ENCODE measurements at regions not wholly inside any gene's neighbourhood (a gene's known extent, or its start where the extent isn't known, plus 50 kb on each side); places are given as distances from the start of the nearest gene placed in this dataset.

- Histone ChIP-seq H3K9ac (no peak overlapping the region), H3K4me3 (no peak overlapping the region), H3K36me3 (no peaks in the 10 kb centered on the region), H3K4me1 (peaks cover 0 to 10% (median 8%) of the 10 kb centered on the region in 10 experiments; a peak in 16 of 20 replicates), H4K20me1 (no peaks in the 10 kb centered on the region), H3K4me2 (no peak overlapping the region), H3K9me3 (replicated peaks in 1 of 11) (no peaks in the 10 kb centered on the region), H3K27me3 (no peaks in the 10 kb centered on the region), H3K27ac (no peak overlapping the region)
- no peak for TF ChIP-seq Cebpa-rat (IDR thresholded peaks at IDR 0.05)
Measured at GRCh38 chr7:117970801-117971200, 97.6 kb upstream of the CTTNBP2 start.

GRCh38 chr7:117971556-117972244 is 98.5 kb upstream of the CTTNBP2 start:
- Histone ChIP-seq H3K4me3 (no peak overlapping the region), H3K4me2 (no peak overlapping the region), H3K36me3 (no peaks in the 10 kb centered on the region)

GRCh38 chr7:117972606-117973005 is 99.4 kb upstream of the CTTNBP2 start:
- Histone ChIP-seq H3K4me3 (no peak overlapping the region), H3K9ac (no peak overlapping the region), H3K4me2 (peak overlapping the region in 10 of 11 experiments; percentile 1 to 59 (median 35); a peak in 16 of 22 replicates), H3K9me3 (replicated peaks in 1 of 11) (no peaks in the 10 kb centered on the region), H3K4me1 (peaks cover 0 to 10% (median 8%) of the 10 kb centered on the region in 10 experiments; a peak in 16 of 20 replicates), H3K36me3 (no peaks in the 10 kb centered on the region), H3K27ac (no peak overlapping the region), H3K27me3 (no peaks in the 10 kb centered on the region), H4K20me1 (no peaks in the 10 kb centered on the region)
- no peak for TF ChIP-seq Cebpa-rat (IDR thresholded peaks at IDR 0.05)

More at GRCh38 chr7:117971556-117972244, 98.5 kb upstream of the CTTNBP2 start:
- peaks cover 0 to 10% (median 8%) of the 10 kb centered on the region in 10 experiments; a peak in 16 of 20 replicates for H3K4me1 ChIP-seq
- no peaks in the 10 kb centered on the region for H3K27me3 ChIP-seq
- H3K9ac ChIP-seq: no peak overlapping the region
- H4K20me1 ChIP-seq: no peaks in the 10 kb centered on the region
- TF ChIP-seq Cebpa-rat (IDR thresholded peaks at IDR 0.05): no peak
- no peaks in the 10 kb centered on the region for H3K9me3 ChIP-seq (replicated peaks in 1 of 11)
- H3K27ac ChIP-seq: no peak overlapping the region

GRCh38 chr7:117973975-117974374 is 100.7 kb upstream of the CTTNBP2 start:
- H4K20me1 ChIP-seq: no peaks in the 10 kb centered on the region
- peaks cover 0 to 10% (median 8%) of the 10 kb centered on the region in 10 experiments; a peak in 16 of 20 replicates for H3K4me1 ChIP-seq
- no peak overlapping the region for H3K4me3 ChIP-seq
- no peak overlapping the region for H3K4me2 ChIP-seq
- no peaks in the 10 kb centered on the region for H3K27me3 ChIP-seq
- no peaks in the 10 kb centered on the region for H3K9me3 ChIP-seq (replicated peaks in 1 of 11)
- no peak overlapping the region for H3K9ac ChIP-seq
- no peak overlapping the region for H3K27ac ChIP-seq
- no peaks in the 10 kb centered on the region for H3K36me3 ChIP-seq
- TF ChIP-seq Cebpa-rat (IDR thresholded peaks at IDR 0.05): no peak

GRCh38 chr7:117974891-117975290 is 101.7 kb upstream of the CTTNBP2 start:
- Histone ChIP-seq H3K4me3 (no peak overlapping the region), H3K36me3 (no peaks in the 10 kb centered on the region), H3K27me3 (no peaks in the 10 kb centered on the region), H3K4me2 (no peak overlapping the region), H3K4me1 (peaks cover 0 to 10% (median 8%) of the 10 kb centered on the region in 10 experiments; a peak in 16 of 20 replicates), H3K9ac (no peak overlapping the region), H3K9me3 (replicated peaks in 1 of 11) (no peaks in the 10 kb centered on the region), H3K27ac (no peak overlapping the region), H4K20me1 (no peaks in the 10 kb centered on the region)
- no peak for TF ChIP-seq Cebpa-rat (IDR thresholded peaks at IDR 0.05)

GRCh38 chr7:117975476-117975875 is 102.2 kb upstream of the CTTNBP2 start:
- no peaks in the 10 kb centered on the region for H4K20me1 ChIP-seq
- H3K4me1 ChIP-seq: peaks cover 0 to 10% (median 8%) of the 10 kb centered on the region in 10 experiments; a peak in 16 of 20 replicates
- H3K4me2 ChIP-seq: no peak overlapping the region
- H3K27ac ChIP-seq: no peak overlapping the region
- H3K9me3 ChIP-seq (replicated peaks in 1 of 11): no peaks in the 10 kb centered on the region
- no peak overlapping the region for H3K9ac ChIP-seq
- no peaks in the 10 kb centered on the region for H3K36me3 ChIP-seq
- H3K4me3 ChIP-seq: no peak overlapping the region
- TF ChIP-seq Cebpa-rat (IDR thresholded peaks at IDR 0.05): no peak
- H3K27me3 ChIP-seq: no peaks in the 10 kb centered on the region

GRCh38 chr7:117979954-117980497 is 106.8 kb upstream of the CTTNBP2 start:
- Histone ChIP-seq H3K4me1 (peaks cover 0 to 11% (median 0%) of the 10 kb centered on the region in 10 experiments; a peak in 3 of 20 replicates), H3K36me3 (no peaks in the 10 kb centered on the region), H3K9me3 (replicated peaks in 1 of 11) (no peaks in the 10 kb centered on the region), H4K20me1 (no peaks in the 10 kb centered on the region), H3K4me2 (no peak overlapping the region), H3K27me3 (no peaks in the 10 kb centered on the region), H3K9ac (no peak overlapping the region), H3K27ac (no peak overlapping the region), H3K4me3 (no peak overlapping the region)
- no peak for TF ChIP-seq Cebpa-rat (IDR thresholded peaks at IDR 0.05)

GRCh38 chr7:117982071-117983055 is 109.1 kb upstream of the CTTNBP2 start:
- TF ChIP-seq Cebpa-rat (IDR thresholded peaks at IDR 0.05): no peak
- peak overlapping the region in 2 of 11 experiments; percentile 34 to 41; a peak in 2 of 22 replicates for H3K4me2 ChIP-seq
- no peak overlapping the region for H3K27ac ChIP-seq

More at GRCh38 chr7:117982071-117983055, 109.1 kb upstream of the CTTNBP2 start:
- no peaks in the 10 kb centered on the region for H4K20me1 ChIP-seq
- peaks cover 0 to 11% (median 0%) of the 10 kb centered on the region in 10 experiments; a peak in 3 of 20 replicates for H3K4me1 ChIP-seq
- no peak overlapping the region for H3K9ac ChIP-seq
- no peaks in the 10 kb centered on the region for H3K9me3 ChIP-seq (replicated peaks in 1 of 11)
- H3K4me3 ChIP-seq: no peak overlapping the region
- H3K27me3 ChIP-seq: no peaks in the 10 kb centered on the region
- no peaks in the 10 kb centered on the region for H3K36me3 ChIP-seq

All from BLaER1 treated with 17β-estradiol and CSF1 and Interleukin-3, amounts not matched to agents 10 nM and 100 nM (cell line).